SIG-M5 treated with dmso at 0.1 percent for 504 hours (cell line): ENCODE measurements at regions not wholly inside any gene's neighbourhood (a gene's known extent, or its start where the extent isn't known, plus 50 kb on each side); places are given as distances from the start of the nearest gene placed in this dataset.
"Not testable (repeated sequence)": the region's sequence is repeated elsewhere in the genome, so short reads cannot be mapped to it uniquely, and the experiment has no call there.

ENCODE experiments used
- DNase-seq: peaks from one replicate; lab custom pipeline; 2025; ENCODE audit not compliant: unreplicated experiment; lab: John Stamatoyannopoulos, UW

GRCh38 chr4:20062054-20062453 lies 189.7 kb upstream of the SLIT2 start:
- DNase-seq = no peak

- no peak for DNase-seq
These were observed 200.9 kb upstream of the SLIT2 start for GRCh38 chr4:20050768-20051167.

GRCh38 chr4:20049889-20050288 lies 201.8 kb upstream of the SLIT2 start:
- no peak for DNase-seq

- no peak for DNase-seq
These were observed 204.6 kb upstream of the SLIT2 start for GRCh38 chr4:20046931-20047677.

- no peak for DNase-seq
These were observed 205.5 kb upstream of the SLIT2 start for GRCh38 chr4:20046179-20046578.

- no peak for DNase-seq
These were observed 206.7 kb upstream of the SLIT2 start for GRCh38 chr4:20044966-20045365.

- no peak for DNase-seq
These were observed 207.2 kb upstream of the SLIT2 start for GRCh38 chr4:20044502-20044911.

GRCh38 chr4:20043991-20044390 lies 207.7 kb upstream of the SLIT2 start:
- DNase-seq = no peak

- no peak for DNase-seq
These were observed 208.9 kb upstream of the SLIT2 start for GRCh38 chr4:20042769-20043168.

- DNase-seq = no peak
These were observed 209.8 kb upstream of the SLIT2 start for GRCh38 chr4:20041839-20042407.

- no peak for DNase-seq
These were observed 214.0 kb upstream of the SLIT2 start for GRCh38 chr4:20037745-20038144.

GRCh38 chr4:20030108-20030507 lies 221.6 kb upstream of the SLIT2 start:
- no peak for DNase-seq

GRCh38 chr4:20028645-20029044 lies 223.1 kb upstream of the SLIT2 start:
- DNase-seq = no peak

- no peak for DNase-seq
These were observed 225.2 kb upstream of the SLIT2 start for GRCh38 chr4:20026456-20026855.

GRCh38 chr4:20022471-20022870 lies 229.2 kb upstream of the SLIT2 start:
- no peak for DNase-seq

GRCh38 chr4:20020056-20020455 lies 231.6 kb upstream of the SLIT2 start:
- DNase-seq = no peak

GRCh38 chr4:20019310-20020015 lies 232.2 kb upstream of the SLIT2 start:
- no peak for DNase-seq

GRCh38 chr4:20017777-20018115 lies 234.0 kb upstream of the SLIT2 start:
- DNase-seq = no peak

- DNase-seq = no peak
These were observed 234.5 kb upstream of the SLIT2 start for GRCh38 chr4:20017070-20017776.

GRCh38 chr4:20015636-20016224 lies 236.0 kb upstream of the SLIT2 start:
- DNase-seq = peak; percentile 5

GRCh38 chr4:20003836-20004558 lies 247.7 kb upstream of the SLIT2 start:
- DNase-seq = not testable (repeated sequence)
